ENCODE measurements at regions not wholly inside any gene's neighbourhood (a gene's known extent, or its start where the extent isn't known, plus 50 kb on each side); places are given as distances from the start of the nearest gene placed in this dataset.
A peak's percentile ranks its signal among the peaks of the same experiment; 100 is the strongest.
"Not testable (repeated sequence)": the region's sequence is repeated elsewhere in the genome, so short reads cannot be mapped to it uniquely, and the experiment has no call there.

DNA sequence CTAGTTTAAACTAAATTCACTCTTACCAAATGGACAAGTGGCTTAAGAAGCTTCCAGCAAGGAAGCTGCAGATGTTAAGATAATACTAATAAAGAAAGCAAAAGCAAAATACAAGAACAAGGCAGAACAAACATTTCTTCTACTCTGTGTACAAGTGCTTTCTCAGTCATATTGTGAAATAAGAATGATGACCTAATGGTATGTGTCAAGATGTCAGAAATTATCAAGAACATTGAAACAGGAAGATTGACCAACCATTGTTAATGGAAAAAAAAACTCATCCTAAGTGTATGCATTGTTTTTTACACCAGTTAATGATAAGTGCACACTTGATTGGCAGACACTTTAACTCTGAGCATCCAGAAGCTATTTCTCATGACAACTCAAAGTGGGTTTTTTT is 65.4 kb upstream of the P2RY1 start:
- H3K4me3 ChIP-seq: no peak overlapping the region
- no peak for ATAC-seq (replicated peaks in 6 of 8)
- H3K27ac ChIP-seq: no peak overlapping the region
- in situ Hi-C loops (cut with MboI; ENCODE audit: low pct_unique_long_range_greater_than_20kb in 2 of 9, low sequenced_read_pairs in 9 of 9, unreplicated experiment in 9 of 9): no loop called here
- no peaks in the 10 kb centered on the region for H3K4me1 ChIP-seq (replicated peaks in 1 of 2)

DNA sequence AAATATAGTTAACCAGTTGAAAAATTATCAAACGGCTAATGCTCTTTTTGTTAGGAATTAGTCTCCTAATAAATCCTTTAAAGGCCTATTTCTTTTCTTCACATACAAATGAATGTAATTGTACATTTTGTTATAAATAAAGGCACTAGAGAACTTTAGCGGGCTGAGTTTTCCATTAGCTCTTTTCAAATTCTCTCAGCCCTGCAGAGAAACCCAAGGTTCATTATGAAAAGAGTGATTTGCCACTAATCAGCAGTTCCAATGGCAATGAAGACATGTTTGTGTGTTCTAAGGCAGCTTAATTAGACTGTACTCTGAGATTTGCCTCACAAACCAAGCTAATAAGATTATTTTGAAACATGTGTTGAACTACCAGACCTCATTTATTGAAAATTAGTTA is 64.6 kb upstream of the P2RY1 start:
- in situ Hi-C loops (cut with MboI; ENCODE audit: low pct_unique_long_range_greater_than_20kb in 2 of 9, low sequenced_read_pairs in 9 of 9, unreplicated experiment in 9 of 9): no loop called here
- no peak for ATAC-seq (replicated peaks in 6 of 8)
- no peak overlapping the region for H3K4me3 ChIP-seq
- no peaks in the 10 kb centered on the region for H3K4me1 ChIP-seq (replicated peaks in 1 of 2)
- 19 to 100% (median 84%) methylated on average over 1 to 2 of the region's 2 CpGs; no CpG with 5 or more reads in 1 of the 10 experiments for WGBS, 10 experiments
- no peak overlapping the region for H3K27ac ChIP-seq

- Histone ChIP-seq H3K4me3 (no peak overlapping the region), H3K4me1 (replicated peaks in 1 of 2) (no peaks in the 10 kb centered on the region), H3K27ac (no peak overlapping the region)
- no peak for ATAC-seq (replicated peaks in 6 of 8)
- in situ Hi-C loops (cut with MboI; ENCODE audit: low pct_unique_long_range_greater_than_20kb in 2 of 9, low sequenced_read_pairs in 9 of 9, unreplicated experiment in 9 of 9): no loop called here
- WGBS, 10 experiments: 60 to 100% (median 100%) methylated on average over 1 of the region's 1 CpG; no CpG with 5 or more reads in 5 of the 10 experiments
These were observed 63.8 kb upstream of the P2RY1 start for GRCh38 chr3:152771120-152771519.

DNA sequence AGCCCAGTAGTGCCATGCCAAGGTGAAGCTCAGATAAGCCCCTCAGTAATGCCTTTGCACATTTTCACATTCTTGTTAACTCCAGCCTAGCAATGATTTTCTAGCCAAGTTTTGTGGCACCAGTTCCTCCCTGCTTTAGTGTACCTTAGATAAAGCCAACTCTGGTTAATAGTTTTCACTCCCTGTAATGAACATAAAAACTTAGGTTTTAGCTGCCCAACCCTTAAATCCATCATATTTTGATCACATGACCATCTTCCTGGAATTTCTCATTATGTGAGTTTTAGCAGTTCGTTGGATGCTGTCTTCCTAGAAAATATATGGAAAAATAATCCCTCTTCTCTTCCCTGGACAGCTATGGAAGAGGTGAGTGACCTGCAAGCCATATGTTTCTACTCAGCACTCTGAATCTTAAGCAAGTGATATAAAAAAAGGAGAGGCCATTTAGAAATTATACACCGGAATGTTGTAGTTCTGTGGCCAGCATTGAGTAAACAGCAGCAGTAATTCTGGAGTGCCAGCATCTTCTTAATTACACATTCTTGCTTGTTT is 62.2 kb upstream of the P2RY1 start:
- ATAC-seq (replicated peaks in 6 of 8): peak in 1 of 8 experiments; percentile 47
- in situ Hi-C loops (cut with MboI; ENCODE audit: low pct_unique_long_range_greater_than_20kb in 2 of 9, low sequenced_read_pairs in 9 of 9, unreplicated experiment in 9 of 9): no loop called here
- no peaks in the 10 kb centered on the region for H3K4me1 ChIP-seq (replicated peaks in 1 of 2)
- WGBS, 10 experiments: 20 to 75% (median 66%) methylated on average over 1 to 2 of the region's 2 CpGs
- H3K4me3 ChIP-seq: no peak overlapping the region
- no peak overlapping the region for H3K27ac ChIP-seq

- H3K27ac ChIP-seq: no peak overlapping the region
- in situ Hi-C loops (cut with MboI; ENCODE audit: low pct_unique_long_range_greater_than_20kb in 2 of 9, low sequenced_read_pairs in 9 of 9, unreplicated experiment in 9 of 9): no loop called here
These were observed 61.3 kb upstream of the P2RY1 start for GRCh38 chr3:152773633-152774032.

GRCh38 chr3:152774230-152774629 is 60.7 kb upstream of the P2RY1 start:
- 66 to 100% (median 98%) methylated on average over 1 to 4 of the region's 4 CpGs for WGBS, 10 experiments
- H3K27ac ChIP-seq; H3K4me3 ChIP-seq; ATAC-seq (replicated peaks in 6 of 8); in situ Hi-C loops (cut with MboI; ENCODE audit: low pct_unique_long_range_greater_than_20kb in 2 of 9, low sequenced_read_pairs in 9 of 9, unreplicated experiment in 9 of 9); H3K4me1 ChIP-seq (replicated peaks in 1 of 2): not testable (repeated sequence)

More at GRCh38 chr3:152773633-152774032, 61.3 kb upstream of the P2RY1 start:
- Histone ChIP-seq H3K4me1 (replicated peaks in 1 of 2) (no peaks in the 10 kb centered on the region), H3K4me3 (no peak overlapping the region)
- no peak for ATAC-seq (replicated peaks in 6 of 8)

DNA sequence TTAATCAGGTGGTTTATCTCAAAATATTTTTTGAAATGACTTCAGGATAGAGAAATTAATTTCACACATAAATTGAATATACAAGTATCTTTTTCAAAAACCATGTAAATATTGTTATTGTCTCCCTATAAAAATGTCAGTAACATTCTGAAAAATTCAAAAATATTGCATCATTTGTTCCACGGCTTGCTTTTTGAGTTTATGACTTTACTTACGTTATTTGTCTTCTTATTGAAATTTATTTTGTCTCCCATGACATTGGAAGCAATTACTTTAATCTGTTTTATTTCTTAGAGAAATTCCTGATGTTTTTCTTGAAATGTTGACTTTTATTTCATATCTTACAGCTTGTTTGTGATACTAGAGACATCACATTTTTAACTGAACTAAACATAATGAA is 56.9 kb upstream of the P2RY1 start:
- in situ Hi-C loops (cut with MboI; ENCODE audit: low pct_unique_long_range_greater_than_20kb in 2 of 9, low sequenced_read_pairs in 9 of 9, unreplicated experiment in 9 of 9): no loop called here
- no peak overlapping the region for H3K27ac ChIP-seq
- WGBS, 10 experiments: 18 to 100% (median 90%) methylated on average over 2 of the region's 2 CpGs
- no peak for ATAC-seq (replicated peaks in 6 of 8)
- H3K4me3 ChIP-seq: no peak overlapping the region
- no peaks in the 10 kb centered on the region for H3K4me1 ChIP-seq (replicated peaks in 1 of 2)

DNA sequence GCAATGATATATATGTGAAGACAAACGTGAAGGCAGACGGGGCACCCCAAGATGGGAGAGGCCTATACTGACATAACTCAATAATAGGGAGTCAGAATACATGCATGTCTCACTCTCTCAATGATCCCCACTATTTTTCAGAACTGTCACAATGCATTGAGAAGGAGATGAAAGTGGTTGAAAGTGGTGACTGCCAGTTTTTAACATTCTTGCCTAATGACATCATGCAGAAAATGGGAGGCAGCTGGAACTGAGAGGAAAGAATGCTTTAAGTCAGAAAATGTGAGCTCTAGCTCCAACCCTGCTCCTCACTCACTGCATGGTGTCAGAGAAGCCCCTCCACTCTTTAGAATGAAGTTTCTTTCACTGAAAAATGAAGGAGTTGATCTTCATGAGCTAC is 55.3 kb upstream of the P2RY1 start:
- peak in 7 of 8 experiments; percentile 18 to 75 (median 34) for ATAC-seq (replicated peaks in 6 of 8)
- H3K4me1 ChIP-seq (replicated peaks in 1 of 2): peaks cover 0 to 6% of the 10 kb centered on the region in 2 donors
- H3K4me3 ChIP-seq: no peak overlapping the region
- in situ Hi-C loops (cut with MboI; ENCODE audit: low pct_unique_long_range_greater_than_20kb in 2 of 9, low sequenced_read_pairs in 9 of 9, unreplicated experiment in 9 of 9): no loop called here
- H3K27ac ChIP-seq: no peak overlapping the region
- WGBS, 10 experiments: 0 to 74% (median 50%) methylated on average over 1 to 2 of the region's 2 CpGs; no CpG with 5 or more reads in 3 of the 10 experiments

- no peak overlapping the region for H3K4me3 ChIP-seq
- H3K27ac ChIP-seq: no peak overlapping the region
- peaks cover 0 to 6% of the 10 kb centered on the region in 2 donors for H3K4me1 ChIP-seq (replicated peaks in 1 of 2)
- in situ Hi-C loops (cut with MboI; ENCODE audit: low pct_unique_long_range_greater_than_20kb in 2 of 9, low sequenced_read_pairs in 9 of 9, unreplicated experiment in 9 of 9): no loop called here
- no peak for ATAC-seq (replicated peaks in 6 of 8)
- WGBS, 10 experiments: 21 to 100% (median 68%) methylated on average over 1 to 2 of the region's 2 CpGs; no CpG with 5 or more reads in 1 of the 10 experiments
These were observed 54.4 kb upstream of the P2RY1 start for GRCh38 chr3:152780553-152780952.

DNA sequence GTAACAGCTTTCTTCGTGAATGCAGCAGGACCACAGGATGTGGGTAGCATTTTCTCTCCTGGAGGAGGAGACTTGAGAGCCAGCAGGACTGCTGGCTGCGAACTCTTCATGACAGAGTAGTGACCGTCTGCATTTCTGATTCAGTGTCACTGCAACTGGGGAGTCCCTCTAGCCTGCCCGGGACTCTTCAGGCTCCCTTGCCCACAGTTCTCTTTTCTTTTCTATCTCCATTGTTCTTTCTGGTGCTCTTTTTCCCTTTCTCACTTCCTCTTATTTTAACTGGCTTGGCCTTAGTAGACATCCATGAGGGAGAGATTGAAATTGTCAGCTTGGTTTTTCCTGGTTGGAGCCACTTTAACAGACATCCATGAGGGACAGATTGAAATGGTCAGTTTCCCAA is 49.9 kb upstream of the P2RY1 start:
- ATAC-seq (replicated peaks in 6 of 8): no peak
- in situ Hi-C loops (cut with MboI; ENCODE audit: low pct_unique_long_range_greater_than_20kb in 2 of 9, low sequenced_read_pairs in 9 of 9, unreplicated experiment in 9 of 9): no loop called here
- Histone ChIP-seq H3K27ac (no peak overlapping the region), H3K4me3 (no peak overlapping the region), H3K4me1 (replicated peaks in 1 of 2) (peaks cover 0 to 6% of the 10 kb centered on the region in 2 donors)
- 71 to 100% (median 88%) methylated on average over 1 to 4 of the region's 4 CpGs; no CpG with 5 or more reads in 2 of the 10 experiments for WGBS, 10 experiments

Data from motor neuron (in vitro differentiated cells).